Ascending aorta (tissue), 2 donors: ENCODE measurements at regions not wholly inside any gene's neighbourhood (a gene's known extent, or its start where the extent isn't known, plus 50 kb on each side); places are given as distances from the start of the nearest gene placed in this dataset.

Experiments used
- DNase-seq, 2 donors: peaks; one replicate each; pipeline ENCODE4 v3.0.0-alpha.2; 2019; ENCODE audit warnings: low spot score in 2 of 2
- H3K27ac ChIP-seq, 2 donors: fragments of 200-600 bp; sonication (generic); one replicate each; pipeline ENCODE4 v1.5.1; 2016 to 2017; ENCODE audit warnings: mild to moderate bottlenecking in 1 of 2
- H3K27me3 ChIP-seq: fragments of 200-600 bp; sonication (generic); one replicate; pipeline ENCODE4 v1.5.1; 2017
- H3K36me3 ChIP-seq, 2 donors: fragments of 200-600 bp; sonication (generic); one replicate each; pipeline ENCODE4 v1.5.1; 2016
- H3K4me1 ChIP-seq, 2 donors: fragments of 200-600 bp; sonication (generic); one replicate each; pipeline ENCODE4 v1.5.1; 2016 to 2017; ENCODE audit warnings: mild to moderate bottlenecking in 1 of 2
- H3K4me3 ChIP-seq, 2 donors: fragments of 200-600 bp; sonication (generic); one replicate each; pipeline ENCODE4 v1.5.1; 2016 to 2017; ENCODE audit warnings: mild to moderate bottlenecking in 1 of 2
- H3K9me3 ChIP-seq, 2 donors: fragments of 200-600 bp; sonication (generic); one replicate each; pipeline ENCODE4 v1.5.1; 2016
- intact Hi-C: fragments of 100-400 bp; cut with DNase I; formaldehyde crosslinking; loops from one replicate; pipeline ENCODE4 v1.15.1; 2023
- TF ChIP-seq, protein P1 (sequence below), 3 experiments: fragments of 200-600 bp in 2 of 3; fragments of 450-650 bp in 1 of 3; sonication (generic) in 2 of 3; IDR thresholded peaks; one replicate each; pipeline ENCODE4 v1.5.1; 2016 to 2019; ENCODE audit warnings: antibody characterized with exemption in 3 of 3, mild to moderate bottlenecking in 1 of 3, moderate library complexity in 1 of 3

DNA sequence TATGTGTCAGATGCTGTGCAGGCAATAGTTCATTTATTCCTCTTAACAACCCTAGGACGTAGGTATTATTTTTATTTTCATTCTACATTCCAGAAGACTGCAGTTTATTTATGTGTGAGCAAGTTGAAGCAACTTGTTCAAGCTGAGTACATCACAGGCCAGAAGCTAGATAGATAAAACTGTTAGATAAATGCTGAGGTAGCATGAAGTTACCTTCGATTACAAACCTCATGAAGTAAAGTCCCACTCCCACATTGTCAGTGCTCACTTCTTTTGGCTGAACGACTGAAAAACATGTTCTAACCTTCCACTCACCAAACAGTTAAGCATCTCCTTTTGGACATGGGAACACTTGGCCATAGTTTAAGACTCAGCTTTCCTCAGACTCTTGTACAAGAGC lies 439.2 kb downstream of the TNS1 start:
- Histone ChIP-seq H3K27ac (no peak overlapping the region), H3K36me3 (peaks cover 21 to 27% of the 10 kb centered on the region in 2 donors), H3K4me1 (no peaks in the 10 kb centered on the region), H3K9me3 (no peaks in the 10 kb centered on the region), H3K4me3 (no peak overlapping the region), H3K27me3 (no peaks in the 10 kb centered on the region)
- no peak for DNase-seq
- TF ChIP-seq, protein P1, sequence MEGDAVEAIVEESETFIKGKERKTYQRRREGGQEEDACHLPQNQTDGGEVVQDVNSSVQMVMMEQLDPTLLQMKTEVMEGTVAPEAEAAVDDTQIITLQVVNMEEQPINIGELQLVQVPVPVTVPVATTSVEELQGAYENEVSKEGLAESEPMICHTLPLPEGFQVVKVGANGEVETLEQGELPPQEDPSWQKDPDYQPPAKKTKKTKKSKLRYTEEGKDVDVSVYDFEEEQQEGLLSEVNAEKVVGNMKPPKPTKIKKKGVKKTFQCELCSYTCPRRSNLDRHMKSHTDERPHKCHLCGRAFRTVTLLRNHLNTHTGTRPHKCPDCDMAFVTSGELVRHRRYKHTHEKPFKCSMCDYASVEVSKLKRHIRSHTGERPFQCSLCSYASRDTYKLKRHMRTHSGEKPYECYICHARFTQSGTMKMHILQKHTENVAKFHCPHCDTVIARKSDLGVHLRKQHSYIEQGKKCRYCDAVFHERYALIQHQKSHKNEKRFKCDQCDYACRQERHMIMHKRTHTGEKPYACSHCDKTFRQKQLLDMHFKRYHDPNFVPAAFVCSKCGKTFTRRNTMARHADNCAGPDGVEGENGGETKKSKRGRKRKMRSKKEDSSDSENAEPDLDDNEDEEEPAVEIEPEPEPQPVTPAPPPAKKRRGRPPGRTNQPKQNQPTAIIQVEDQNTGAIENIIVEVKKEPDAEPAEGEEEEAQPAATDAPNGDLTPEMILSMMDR (IDR thresholded peaks at IDR 0.05) = no peak
- intact Hi-C loops = no loop called here

DNA sequence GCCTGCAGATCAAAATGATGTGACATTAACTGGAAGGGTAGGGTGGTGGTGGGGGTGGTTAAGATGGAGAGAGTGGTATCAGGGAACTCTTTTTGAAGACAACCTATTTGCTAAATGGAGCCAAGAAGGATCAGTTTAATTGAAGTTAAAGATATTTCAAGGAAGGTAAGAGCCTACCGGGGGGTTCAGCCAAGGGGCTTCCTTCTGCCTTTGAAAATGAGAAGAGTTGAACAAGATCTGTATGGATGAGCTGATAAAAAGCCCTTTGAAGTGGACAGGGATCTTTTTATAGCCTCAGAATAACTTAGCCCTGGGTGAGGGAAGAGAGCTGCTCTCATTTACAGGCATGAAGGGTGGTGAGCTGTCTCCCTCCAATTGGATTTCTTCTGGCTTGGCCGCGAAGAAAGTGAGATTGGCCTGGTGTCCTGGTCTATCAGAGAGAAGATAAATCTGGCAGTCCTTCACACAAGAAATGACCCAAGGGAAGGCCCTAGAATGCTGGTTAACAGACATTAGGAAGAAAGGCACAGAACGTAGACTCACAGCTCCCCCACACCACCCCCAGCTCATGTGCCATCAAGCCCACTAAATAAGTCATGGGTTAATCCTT lies 439.8 kb downstream of the TNS1 start:
- Histone ChIP-seq H3K4me1 (no peaks in the 10 kb centered on the region), H3K27me3 (no peaks in the 10 kb centered on the region), H3K36me3 (peaks cover 21 to 27% of the 10 kb centered on the region in 2 donors), H3K27ac (no peak overlapping the region), H3K4me3 (no peak overlapping the region), H3K9me3 (no peaks in the 10 kb centered on the region)
- DNase-seq = no peak
- intact Hi-C loops = no loop called here
- TF ChIP-seq, protein P1 (IDR thresholded peaks at IDR 0.05) = no peak

DNA sequence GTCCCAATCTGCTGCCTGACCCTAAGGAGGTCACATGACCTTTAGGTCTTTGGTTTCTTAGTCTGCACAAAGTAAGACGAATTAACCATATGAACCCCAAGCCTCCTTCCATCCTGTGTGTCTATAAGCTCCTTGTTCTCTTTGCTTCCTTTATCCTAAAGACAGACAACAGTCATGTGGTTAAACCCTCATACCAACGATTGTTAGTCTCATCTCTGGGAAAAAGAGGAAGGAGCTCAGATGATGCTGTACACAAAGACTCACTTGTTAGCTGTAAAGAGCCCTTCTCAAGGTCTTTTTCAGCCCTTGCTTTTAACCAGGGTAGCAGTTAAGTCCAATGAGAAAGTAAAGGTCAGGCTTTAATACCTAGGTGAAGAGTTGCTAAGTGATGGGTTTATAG lies 443.7 kb downstream of the TNS1 start:
- Histone ChIP-seq H3K27ac (no peak overlapping the region), H3K9me3 (no peaks in the 10 kb centered on the region), H3K4me1 (peaks cover 0 to 1% of the 10 kb centered on the region in 2 donors), H3K4me3 (no peak overlapping the region), H3K27me3 (no peaks in the 10 kb centered on the region), H3K36me3 (peaks cover 14 to 23% of the 10 kb centered on the region in 2 donors)
- no peak for DNase-seq
- intact Hi-C loops = no loop called here
- TF ChIP-seq, protein P1 (IDR thresholded peaks at IDR 0.05) = no peak

DNA sequence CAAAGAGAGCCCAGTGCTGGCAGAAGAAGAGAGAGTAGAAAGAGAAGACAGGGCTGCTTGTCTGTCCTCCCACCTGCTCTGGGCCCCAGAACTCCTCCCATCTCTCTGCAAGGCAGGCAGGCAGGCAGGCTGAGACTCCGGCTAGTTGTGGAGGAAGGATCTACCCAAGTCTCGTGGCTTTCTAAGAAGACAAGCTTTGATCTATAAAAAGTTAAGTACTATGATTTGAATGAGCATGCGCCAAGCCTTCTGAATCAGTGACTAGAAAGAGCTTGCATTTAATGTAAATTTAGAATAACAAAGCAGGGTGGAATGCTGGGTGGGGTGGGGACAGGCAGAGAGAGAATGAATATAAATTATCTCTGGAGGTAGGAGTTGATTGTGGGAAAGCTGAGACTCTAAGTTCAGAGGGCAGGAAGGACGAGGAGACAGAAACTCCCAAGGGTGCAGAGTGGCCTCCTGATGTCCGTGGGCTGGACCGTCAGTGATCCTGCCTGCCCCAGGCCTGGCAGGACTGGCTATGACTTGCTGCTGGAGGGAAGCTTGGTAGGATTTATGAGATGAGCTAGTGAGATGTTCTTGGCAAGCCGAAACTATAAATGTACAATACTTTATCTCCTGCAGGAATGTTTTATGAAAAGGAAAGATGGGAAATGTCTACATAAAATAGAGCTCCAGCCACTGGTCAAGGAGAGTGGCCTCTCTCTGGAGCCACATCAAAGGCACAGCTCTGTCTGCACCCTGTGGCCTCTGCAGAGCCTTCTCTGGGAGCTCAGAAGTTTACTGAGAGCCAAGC lies 447.5 kb downstream of the TNS1 start:
- DNase-seq = no peak
- intact Hi-C loops = no loop called here
- Histone ChIP-seq H3K9me3 (no peaks in the 10 kb centered on the region), H3K36me3 (peaks cover 0 to 9% of the 10 kb centered on the region in 2 donors), H3K27ac (no peak overlapping the region), H3K27me3 (no peaks in the 10 kb centered on the region), H3K4me3 (no peak overlapping the region), H3K4me1 (peaks cover 0 to 3% of the 10 kb centered on the region in 2 donors)
- TF ChIP-seq, protein P1 (IDR thresholded peaks at IDR 0.05) = no peak

DNA sequence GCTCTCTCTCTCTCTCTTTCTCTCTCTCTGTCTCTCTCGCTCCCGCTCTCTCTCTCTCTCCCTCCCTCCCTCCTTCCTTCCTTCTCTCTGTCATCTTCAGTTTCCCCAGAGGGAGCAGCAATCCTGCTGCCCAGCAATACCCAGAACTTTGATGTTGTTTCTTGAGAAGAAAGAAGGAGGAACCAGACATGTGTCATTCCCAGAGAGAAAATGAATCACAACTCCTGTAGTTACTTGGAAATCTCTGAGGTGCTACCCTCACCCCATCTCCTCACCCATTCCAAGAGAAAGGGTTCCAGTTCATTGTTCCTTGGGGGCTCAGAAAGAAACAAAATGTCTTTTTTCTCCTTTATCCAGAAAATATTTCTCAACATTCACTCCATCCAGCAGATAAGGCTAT lies 449.1 kb downstream of the TNS1 start:
- H3K27ac ChIP-seq = no peak overlapping the region
- TF ChIP-seq, protein P1 (IDR thresholded peaks at IDR 0.05) = no peak
- intact Hi-C loops = no loop called here

More for the DNA sequence above, 449.1 kb downstream of the TNS1 start:
- DNase-seq = no peak
- Histone ChIP-seq H3K9me3 (no peaks in the 10 kb centered on the region), H3K36me3 (peaks cover 0 to 9% of the 10 kb centered on the region in 2 donors), H3K27me3 (no peaks in the 10 kb centered on the region), H3K4me1 (peaks cover 0 to 3% of the 10 kb centered on the region in 2 donors), H3K4me3 (no peak overlapping the region)
